ENCODE measurements at regions not wholly inside any gene's neighbourhood (a gene's known extent, or its start where the extent isn't known, plus 50 kb on each side); places are given as distances from the start of the nearest gene placed in this dataset.

DNA sequence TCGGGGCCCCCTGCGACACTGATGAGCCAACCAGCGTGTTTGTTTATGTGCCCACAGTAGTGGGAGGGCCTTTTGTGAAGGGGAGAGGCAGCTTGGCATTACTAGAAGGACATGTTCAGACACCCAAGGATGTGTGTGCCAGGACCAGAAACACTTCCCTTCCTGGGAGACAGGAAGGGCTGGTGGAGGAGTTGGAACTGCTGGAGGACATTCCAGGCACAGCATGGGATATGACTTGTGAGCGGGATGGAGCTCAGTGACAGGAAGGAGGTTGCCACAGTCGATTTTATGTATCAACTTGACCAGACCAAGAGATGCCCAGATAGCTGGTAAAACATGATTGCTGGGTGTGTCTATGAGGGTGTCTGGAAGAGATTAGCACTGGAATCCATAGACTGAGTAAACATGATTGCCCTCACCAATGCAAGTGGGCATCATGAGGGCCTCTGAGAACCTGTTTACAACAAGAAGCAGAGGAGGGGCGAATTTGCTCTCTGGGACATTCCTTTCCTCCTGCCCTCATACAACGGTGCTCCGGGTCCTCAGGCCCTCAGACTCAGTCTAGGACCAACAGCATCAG lies 106.4 kb upstream of the TLE3 start:
- TF ChIP-seq ZNF274 (IDR thresholded peaks at IDR 0.05; ENCODE audit: low read depth, low read length) (no peak), CTCF (IDR thresholded peaks at IDR 0.05 in 2 of 3, conservative IDR thresholded peaks at IDR 0.05 in 1 of 3; ENCODE audit: borderline replicate concordance in 1 of 3, insufficient read depth in 1 of 3, low read depth in 2 of 3, low read length in 2 of 3) (no peak), POLR2AphosphoS5 (IDR thresholded peaks at IDR 0.05; ENCODE audit: low read depth, low read length) (no peak), CEBPB (IDR thresholded peaks at IDR 0.05; ENCODE audit: low read depth) (no peak), EGR1 (IDR thresholded peaks at IDR 0.05; ENCODE audit: low read depth) (no peak), REST (IDR thresholded peaks at IDR 0.05; ENCODE audit: low read depth) (no peak), SP1 (IDR thresholded peaks at IDR 0.05; ENCODE audit: low read depth) (no peak), YY1 (IDR thresholded peaks at IDR 0.05; ENCODE audit: extremely low read depth, insufficient replicate concordance, low read depth, low read length) (no peak), EZH2phosphoT487 (IDR thresholded peaks at IDR 0.05; ENCODE audit: borderline replicate concordance) (no peak), ZBTB33 (IDR thresholded peaks at IDR 0.05; ENCODE audit: extremely low read depth, insufficient replicate concordance, low read length) (no peak), POLR2A (IDR thresholded peaks at IDR 0.05; ENCODE audit: borderline replicate concordance, extremely low read depth, insufficient read depth, insufficient read length) (no peak)
- TF ChIP-seq, protein P1, sequence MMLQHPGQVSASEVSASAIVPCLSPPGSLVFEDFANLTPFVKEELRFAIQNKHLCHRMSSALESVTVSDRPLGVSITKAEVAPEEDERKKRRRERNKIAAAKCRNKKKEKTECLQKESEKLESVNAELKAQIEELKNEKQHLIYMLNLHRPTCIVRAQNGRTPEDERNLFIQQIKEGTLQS (IDR thresholded peaks at IDR 0.05) = no peak
- TF ChIP-seq, protein P2, sequence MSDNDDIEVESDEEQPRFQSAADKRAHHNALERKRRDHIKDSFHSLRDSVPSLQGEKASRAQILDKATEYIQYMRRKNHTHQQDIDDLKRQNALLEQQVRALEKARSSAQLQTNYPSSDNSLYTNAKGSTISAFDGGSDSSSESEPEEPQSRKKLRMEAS (IDR thresholded peaks at IDR 0.05) = no peak
